Naive thymus-derived CD4-positive, alpha-beta T cell (primary cell): ENCODE measurements at regions not wholly inside any gene's neighbourhood (a gene's known extent, or its start where the extent isn't known, plus 50 kb on each side); places are given as distances from the start of the nearest gene placed in this dataset.

ENCODE experiments used
- ATAC-seq: fragments of 150-1000 bp; cut with Tn5 transposase; 2 replicates; pipeline ENCODE4 v1.10.0; 2021; ENCODE audit warnings: mild to moderate bottlenecking, moderate library complexity
- CTCF ChIA-PET: fragments of 350-600 bp; sonication (Branson Sonifier 250); formaldehyde crosslinking; loops from one replicate; lab custom pipeline; 2021; ENCODE audit warnings: antibody characterized with exemption; lab: Charles Lee
- POLR2A ChIA-PET: fragments of 350-600 bp; sonication (Branson Sonifier 250); formaldehyde crosslinking; loops from one replicate; lab custom pipeline; 2021; ENCODE audit warnings: antibody characterized with exemption, inconsistent platforms; lab: Charles Lee
- DNase-seq, 9 donors: peaks; one replicate each; pipeline versions ENCODE4 v3.0.0 to v3.0.0-alpha.2; 2020 to 2022; ENCODE audit warnings: mixed read lengths in 1 of 9
- H3K27ac ChIP-seq: one replicate; pipeline ENCODE4 v1.7.0; 2013; ENCODE audit warnings: mild to moderate bottlenecking, low read depth, low read length, moderate library complexity
- H3K27me3 ChIP-seq, 2 donors: one replicate each; pipeline ENCODE4 v1.7.0; 2013; ENCODE audit warnings: low read length in 2 of 2, mild to moderate bottlenecking in 2 of 2, moderate library complexity in 2 of 2; ENCODE audit not compliant: control insufficient read depth in 2 of 2, insufficient read depth in 2 of 2
- H3K36me3 ChIP-seq, 3 experiments: 1 replicate in 2 of 3; 2 replicates in 1 of 3; pipeline ENCODE4 v1.7.0; 2013; ENCODE audit warnings: low read length in 3 of 3, mild to moderate bottlenecking in 3 of 3, moderate library complexity in 1 of 3; ENCODE audit not compliant: insufficient read depth in 3 of 3, control insufficient read depth in 2 of 3
- H3K4me1 ChIP-seq, 2 donors: one replicate each; pipeline ENCODE4 v1.7.0; 2013; ENCODE audit warnings: low read length in 2 of 2, mild to moderate bottlenecking in 2 of 2, moderate library complexity in 1 of 2; ENCODE audit not compliant: control insufficient read depth in 2 of 2, insufficient read depth in 2 of 2
- H3K4me3 ChIP-seq: 2 replicates; pipeline ENCODE4 v1.7.0; 2013; ENCODE audit warnings: mild to moderate bottlenecking, low read length
- H3K9me3 ChIP-seq, 3 experiments: 1 replicate in 2 of 3; 2 replicates in 1 of 3; pipeline ENCODE4 v1.7.0; 2013; ENCODE audit warnings: low read length in 3 of 3; ENCODE audit not compliant: control insufficient read depth in 2 of 3
- H3K27ac Mint-ChIP-seq, 9 donors: one replicate each; pipeline ENCODE4 v1.8.0; 2020 to 2022; ENCODE audit warnings: mixed read lengths in 9 of 9, mild to moderate bottlenecking in 8 of 9, moderate library complexity in 5 of 9, inconsistent platforms in 2 of 9
- H3K27me3 Mint-ChIP-seq, 5 donors: one replicate each; pipeline ENCODE4 v1.8.0; 2021 to 2022; ENCODE audit warnings: mixed read lengths in 5 of 5, mild to moderate bottlenecking in 1 of 5
- H3K36me3 Mint-ChIP-seq, 5 donors: one replicate each; pipeline ENCODE4 v1.8.0; 2020 to 2022; ENCODE audit warnings: mixed read lengths in 5 of 5, mild to moderate bottlenecking in 3 of 5, inconsistent platforms in 1 of 5
- H3K4me1 Mint-ChIP-seq, 7 donors: one replicate each; pipeline ENCODE4 v1.8.0; 2020 to 2022; ENCODE audit warnings: mixed read lengths in 7 of 7, mild to moderate bottlenecking in 3 of 7, inconsistent platforms in 1 of 7
- H3K4me3 Mint-ChIP-seq, 10 donors: one replicate each; pipeline ENCODE4 v1.8.0; 2020 to 2022; ENCODE audit warnings: mild to moderate bottlenecking in 10 of 10, mixed read lengths in 10 of 10, moderate library complexity in 6 of 10, inconsistent platforms in 2 of 10
- H3K9me3 Mint-ChIP-seq, 11 donors: one replicate each; pipeline ENCODE4 v1.8.0; 2020 to 2022; ENCODE audit warnings: mixed read lengths in 11 of 11, mild to moderate bottlenecking in 4 of 11, inconsistent platforms in 1 of 11, moderate library complexity in 1 of 11
- intact Hi-C, 2 donors: fragments of 100-400 bp; cut with micrococcal nuclease; formaldehyde crosslinking; loops; one replicate each; pipeline ENCODE4 v1.15.1; 2023

DNA sequence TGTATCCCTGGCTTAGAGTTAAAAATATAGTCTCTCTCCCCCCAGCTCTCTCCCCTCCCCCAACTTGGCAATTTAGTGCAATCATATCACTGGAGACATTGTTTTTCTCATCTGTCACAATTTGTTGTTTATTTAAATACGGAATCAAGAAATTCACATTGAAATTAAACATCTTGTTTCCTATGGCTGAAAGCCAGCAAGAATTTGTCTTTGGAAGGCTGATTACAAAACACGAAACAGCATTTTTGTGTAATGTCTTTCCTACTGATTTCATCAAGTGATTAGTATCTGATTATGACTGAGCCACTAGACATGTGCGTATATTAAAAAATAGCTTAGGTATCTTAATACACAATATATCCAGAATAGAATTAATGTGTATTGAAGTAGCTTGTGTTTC, 119.7 kb downstream of the LYPLAL1 start:
- H3K9me3 ChIP-seq: no peaks in the 10 kb centered on the region
- H3K4me3 ChIP-seq: no peak overlapping the region
- intact Hi-C loops: no loop called here
- H3K27ac ChIP-seq: no peak overlapping the region
- no peaks in the 10 kb centered on the region for H3K27me3 ChIP-seq
- no peak overlapping the region for H3K27ac Mint-ChIP-seq
- ATAC-seq: no peak
- H3K36me3 Mint-ChIP-seq: peaks cover 0 to 15% (median 5%) of the 10 kb centered on the region in 5 donors
- CTCF ChIA-PET: no interaction called here
- H3K4me1 Mint-ChIP-seq: no peaks in the 10 kb centered on the region
- no peaks in the 10 kb centered on the region for H3K27me3 Mint-ChIP-seq
- H3K36me3 ChIP-seq: no peaks in the 10 kb centered on the region
- H3K9me3 Mint-ChIP-seq: peaks cover 0 to 2% (median 0%) of the 10 kb centered on the region in 11 donors
- DNase-seq: no peak
- POLR2A ChIA-PET: interaction anchor here (0.7 kb wide), 1 partner anchor 495 kb away, joined by 3 read pairs; no protein-coding TSS in a partner anchor
- no peaks in the 10 kb centered on the region for H3K4me1 ChIP-seq
- H3K4me3 Mint-ChIP-seq: no peak overlapping the region

DNA sequence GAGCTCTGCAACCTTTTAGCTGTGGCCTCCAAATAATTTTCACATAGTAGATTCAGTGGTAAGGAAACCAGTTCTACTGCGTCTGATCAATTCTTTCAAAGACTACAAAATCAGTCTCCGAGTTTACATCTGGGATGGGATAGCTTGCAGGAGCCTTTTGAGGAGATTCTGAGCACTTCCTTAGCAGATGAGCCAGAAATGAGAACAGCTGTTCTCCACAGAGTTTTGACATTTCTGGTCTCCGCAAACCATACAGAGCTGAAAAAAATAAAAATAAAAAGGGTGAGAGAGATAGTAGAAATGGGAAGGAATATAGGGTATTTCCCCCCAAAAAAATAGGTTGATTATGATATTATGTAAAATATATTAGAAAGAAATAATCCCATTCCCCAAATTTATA, 119.3 kb downstream of the LYPLAL1 start:
- Mint-ChIP-seq H3K4me1 (no peaks in the 10 kb centered on the region), H3K27me3 (no peaks in the 10 kb centered on the region), H3K4me3 (no peak overlapping the region), H3K36me3 (peaks cover 0 to 15% (median 5%) of the 10 kb centered on the region in 5 donors), H3K27ac (no peak overlapping the region), H3K9me3 (peaks cover 0 to 2% (median 0%) of the 10 kb centered on the region in 11 donors)
- ChIA-PET POLR2A (interaction anchor here (0.7 kb wide), 1 partner anchor 495 kb away, joined by 3 read pairs; no protein-coding TSS in a partner anchor), CTCF (no interaction called here)
- no peaks in the 10 kb centered on the region for H3K27me3 ChIP-seq
- H3K36me3 ChIP-seq: no peaks in the 10 kb centered on the region
- no peak overlapping the region for H3K27ac ChIP-seq
- DNase-seq (no peak), ATAC-seq (no peak)
- no peaks in the 10 kb centered on the region for H3K4me1 ChIP-seq
- no peaks in the 10 kb centered on the region for H3K9me3 ChIP-seq
- H3K4me3 ChIP-seq: no peak overlapping the region
- intact Hi-C loops: no loop called here

GRCh38 chr1:219292341-219292740, 118.7 kb downstream of the LYPLAL1 start:
- H3K27ac ChIP-seq: no peak overlapping the region
- ATAC-seq: no peak
- H3K36me3 Mint-ChIP-seq: peaks cover 0 to 15% (median 5%) of the 10 kb centered on the region in 5 donors
- no peaks in the 10 kb centered on the region for H3K4me1 ChIP-seq
- H3K9me3 Mint-ChIP-seq: peaks cover 0 to 2% (median 0%) of the 10 kb centered on the region in 11 donors
- intact Hi-C loops: no loop called here
- H3K36me3 ChIP-seq: no peaks in the 10 kb centered on the region
- H3K27ac Mint-ChIP-seq: no peak overlapping the region
- no peak overlapping the region for H3K4me3 Mint-ChIP-seq
- no peaks in the 10 kb centered on the region for H3K27me3 Mint-ChIP-seq
- H3K9me3 ChIP-seq: no peaks in the 10 kb centered on the region
- no peak overlapping the region for H3K4me3 ChIP-seq
- no peak for DNase-seq
- peaks cover 0 to 1% (median 0%) of the 10 kb centered on the region in 7 donors for H3K4me1 Mint-ChIP-seq
- ChIA-PET POLR2A (no interaction called here), CTCF (no interaction called here)
- H3K27me3 ChIP-seq: no peaks in the 10 kb centered on the region

GRCh38 chr1:219289171-219289570, 115.5 kb downstream of the LYPLAL1 start:
- H3K9me3 Mint-ChIP-seq: peaks cover 0 to under 1% (median 0%) of the 10 kb centered on the region in 11 donors
- intact Hi-C loops: no loop called here

DNA sequence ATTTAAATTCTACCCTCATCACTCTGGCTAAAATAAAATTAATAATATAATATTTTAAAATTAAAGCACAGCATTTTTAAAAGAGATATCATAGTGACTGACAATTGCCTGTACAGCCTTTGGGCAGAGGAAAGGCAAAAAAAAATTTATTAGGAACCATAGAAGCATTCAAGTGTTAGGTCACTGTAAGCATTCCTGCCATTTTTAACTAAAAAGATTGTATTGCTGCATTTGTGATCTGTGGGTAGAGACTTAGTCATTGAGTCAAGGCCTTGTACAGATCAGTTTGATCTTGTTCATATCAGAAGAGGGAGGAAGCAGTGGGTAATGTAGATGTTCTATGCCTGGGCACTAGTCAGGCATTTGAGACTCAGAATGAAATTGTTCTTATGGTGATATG, 109.9 kb downstream of the LYPLAL1 start:
- H3K27me3 ChIP-seq: no peaks in the 10 kb centered on the region
- H3K27ac ChIP-seq: no peak overlapping the region
- no peaks in the 10 kb centered on the region for H3K4me1 ChIP-seq
- H3K36me3 Mint-ChIP-seq: peaks cover 0 to 6% (median 0%) of the 10 kb centered on the region in 5 donors
- peaks cover 0 to 6% (median 0%) of the 10 kb centered on the region in 11 donors for H3K9me3 Mint-ChIP-seq
- H3K4me1 Mint-ChIP-seq: peaks cover 0 to 1% (median 0%) of the 10 kb centered on the region in 7 donors
- POLR2A ChIA-PET: no interaction called here
- H3K4me3 Mint-ChIP-seq: no peak overlapping the region
- no peak for DNase-seq
- H3K9me3 ChIP-seq: no peaks in the 10 kb centered on the region
- CTCF ChIA-PET: no interaction called here
- no peak overlapping the region for H3K4me3 ChIP-seq
- H3K27me3 Mint-ChIP-seq: no peaks in the 10 kb centered on the region
- H3K36me3 ChIP-seq: no peaks in the 10 kb centered on the region
- H3K27ac Mint-ChIP-seq: no peak overlapping the region
- intact Hi-C loops: no loop called here
- no peak for ATAC-seq

More at GRCh38 chr1:219289171-219289570, 115.5 kb downstream of the LYPLAL1 start:
- H3K36me3 Mint-ChIP-seq: peaks cover 0 to 3% (median 0%) of the 10 kb centered on the region in 5 donors
- no peaks in the 10 kb centered on the region for H3K27me3 ChIP-seq
- H3K4me1 ChIP-seq: no peaks in the 10 kb centered on the region
- H3K4me3 Mint-ChIP-seq: no peak overlapping the region
- ATAC-seq (no peak), DNase-seq (no peak)
- H3K27ac Mint-ChIP-seq: no peak overlapping the region
- H3K9me3 ChIP-seq: no peaks in the 10 kb centered on the region
- H3K27ac ChIP-seq: no peak overlapping the region
- H3K4me1 Mint-ChIP-seq: peaks cover 0 to 1% (median 0%) of the 10 kb centered on the region in 7 donors
- CTCF ChIA-PET: no interaction called here
- no peak overlapping the region for H3K4me3 ChIP-seq
- H3K27me3 Mint-ChIP-seq: no peaks in the 10 kb centered on the region
- H3K36me3 ChIP-seq: no peaks in the 10 kb centered on the region
- POLR2A ChIA-PET: no interaction called here

DNA sequence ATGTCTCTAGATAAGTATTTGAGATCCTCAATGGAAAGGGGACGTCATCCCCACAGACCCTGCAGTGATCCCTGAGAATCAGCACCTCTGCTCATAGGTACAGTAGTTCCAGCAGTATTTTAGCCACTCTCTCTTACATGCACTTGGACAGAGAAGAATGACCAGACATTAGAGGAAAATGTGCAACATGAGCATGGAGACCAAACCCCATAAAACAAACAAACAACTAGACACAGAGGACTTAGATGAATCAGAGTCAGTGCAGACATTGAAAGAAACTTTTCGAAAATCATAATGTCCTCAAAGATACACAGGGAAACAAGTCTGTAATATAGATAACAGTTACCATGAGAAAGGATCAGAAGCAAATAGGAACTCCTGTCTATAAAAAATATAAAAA, 108.2 kb downstream of the LYPLAL1 start:
- CTCF ChIA-PET: no interaction called here

GRCh38 chr1:219279017-219279770, 105.5 kb downstream of the LYPLAL1 start:
- Histone ChIP-seq H3K4me3 (no peak overlapping the region), H3K9me3 (no peaks in the 10 kb centered on the region), H3K27me3 (no peaks in the 10 kb centered on the region), H3K27ac (no peak overlapping the region), H3K4me1 (no peaks in the 10 kb centered on the region), H3K36me3 (no peaks in the 10 kb centered on the region)
- Mint-ChIP-seq H3K4me1 (no peaks in the 10 kb centered on the region), H3K4me3 (no peak overlapping the region), H3K27ac (no peak overlapping the region), H3K9me3 (peaks cover 0 to 6% (median 0%) of the 10 kb centered on the region in 11 donors), H3K27me3 (no peaks in the 10 kb centered on the region), H3K36me3 (peaks cover 0 to 12% (median 0%) of the 10 kb centered on the region in 5 donors)
- intact Hi-C loops: no loop called here
- ChIA-PET CTCF (no interaction called here), POLR2A (no interaction called here)
- no peak for DNase-seq
- no peak for ATAC-seq

More for the DNA sequence above, 108.2 kb downstream of the LYPLAL1 start:
- POLR2A ChIA-PET: no interaction called here
- H3K27me3 Mint-ChIP-seq: no peaks in the 10 kb centered on the region
- no peaks in the 10 kb centered on the region for H3K27me3 ChIP-seq
- H3K4me3 Mint-ChIP-seq: no peak overlapping the region
- no peaks in the 10 kb centered on the region for H3K36me3 ChIP-seq
- H3K4me3 ChIP-seq: no peak overlapping the region
- no peak overlapping the region for H3K27ac Mint-ChIP-seq
- no peak for DNase-seq
- ATAC-seq: no peak
- peaks cover 0 to 6% (median 0%) of the 10 kb centered on the region in 11 donors for H3K9me3 Mint-ChIP-seq
- intact Hi-C loops: no loop called here
- no peaks in the 10 kb centered on the region for H3K9me3 ChIP-seq
- peaks cover 0 to 8% (median 0%) of the 10 kb centered on the region in 5 donors for H3K36me3 Mint-ChIP-seq
- H3K4me1 Mint-ChIP-seq: no peaks in the 10 kb centered on the region
- H3K4me1 ChIP-seq: no peaks in the 10 kb centered on the region
- no peak overlapping the region for H3K27ac ChIP-seq
